Panc1 (cell line): ENCODE measurements at regions not wholly inside any gene's neighbourhood (a gene's known extent, or its start where the extent isn't known, plus 50 kb on each side); places are given as distances from the start of the nearest gene placed in this dataset.

Experiments
- ATAC-seq: fragments of 200-7000 bp; cut with Tn5 transposase; 2 replicates; pipeline ENCODE4 v1.9.1; 2020; ENCODE audit warnings: mild to moderate bottlenecking, moderate library complexity
- BruUV-seq: library from RNA; stranded (reverse); fragments of 400-500 nt; replicated peaks from 2 replicates; lab custom pipeline; 2021; lab: Mats Ljungman, UMichigan
- CTCF ChIA-PET: fragments of 300-600 bp; sonication (Branson Sonifier 250); formaldehyde crosslinking; loops from one replicate; lab custom pipeline; 2022; ENCODE audit warnings: antibody characterized with exemption; lab: Charles Lee
- POLR2A ChIA-PET: fragments of 300-600 bp; sonication (Branson Sonifier 250); formaldehyde crosslinking; loops from one replicate; lab custom pipeline; 2022; ENCODE audit warnings: antibody characterized with exemption; lab: Charles Lee
- DNase-seq: peaks from one replicate; pipeline ENCODE4 v3.0.0-alpha.2; 2010; ENCODE audit warnings: low read depth, low spot score
- H3K27ac ChIP-seq: 2 replicates; pipeline ENCODE4 v1.5.1; 2011; ENCODE audit warnings: mild to moderate bottlenecking, low read length, inconsistent platforms
- H3K27me3 ChIP-seq: fragments of 200-500 bp; sonication (Bioruptor generic); 2 replicates; pipeline ENCODE4 v1.6.0; 2014; ENCODE audit warnings: low read length, inconsistent platforms; ENCODE audit not compliant: control insufficient read depth, insufficient read depth
- H3K36me3 ChIP-seq: fragments of 200-500 bp; sonication (Bioruptor generic); 2 replicates; pipeline ENCODE4 v1.5.1; 2014; ENCODE audit warnings: inconsistent platforms, mild to moderate bottlenecking, low read length, moderate library complexity; ENCODE audit not compliant: control insufficient read depth, insufficient read depth
- H3K4me1 ChIP-seq: 2 replicates; pipeline ENCODE4 v1.5.1; 2011; ENCODE audit warnings: inconsistent platforms, mild to moderate bottlenecking, low read length, moderate library complexity; ENCODE audit not compliant: control insufficient read depth, insufficient read depth
- H3K4me3 ChIP-seq, 2 experiments: 2 replicates each; pipeline ENCODE4 v1.5.1; 2011 to 2012; ENCODE audit warnings: low read depth in 2 of 2, low read length in 2 of 2, mild to moderate bottlenecking in 2 of 2, inconsistent platforms in 1 of 2, moderate library complexity in 1 of 2
- H3K9me3 ChIP-seq: fragments of 200-500 bp; sonication (Bioruptor generic); 2 replicates; pipeline ENCODE4 v1.5.1; 2014; ENCODE audit warnings: low read depth, mild to moderate bottlenecking, inconsistent platforms, low read length, moderate library complexity; ENCODE audit not compliant: control insufficient read depth, insufficient read depth
- POLR2AphosphoS5 ChIP-seq: IDR thresholded peaks from 2 replicates; pipeline ENCODE4 v1.6.1; 2012; ENCODE audit warnings: mild to moderate bottlenecking, low read depth, low read length, moderate library complexity
- REST ChIP-seq, 2 experiments: IDR thresholded peaks; 2 replicates each; pipeline ENCODE4 v1.6.1; 2011 to 2012; ENCODE audit warnings: low read depth in 2 of 2, control low read depth in 1 of 2, low read length in 1 of 2, mild to moderate bottlenecking in 1 of 2, moderate library complexity in 1 of 2; ENCODE audit not compliant: insufficient read depth in 1 of 2
- SIN3A ChIP-seq: IDR thresholded peaks from 2 replicates; pipeline ENCODE4 v1.6.1; 2012; ENCODE audit warnings: low read depth, mild to moderate bottlenecking, low read length, moderate library complexity, borderline replicate concordance; ENCODE audit not compliant: insufficient read depth
- TCF7L2 ChIP-seq: IDR thresholded peaks from 2 replicates; pipeline ENCODE4 v1.6.1; 2011; ENCODE audit warnings: mild to moderate bottlenecking, low read depth, low read length, inconsistent platforms
- in situ Hi-C: cut with HindIII; loops from 2 replicates; pipeline ENCODE4 v1.10.0; 2016; ENCODE audit warnings: low sequenced_read_pairs, low pct_unique_long_range_greater_than_20kb
- intact Hi-C: fragments of 100-400 bp; cut with micrococcal nuclease; formaldehyde crosslinking; loops from one replicate; pipeline ENCODE4 v1.10.0; 2022; ENCODE audit not compliant: unreplicated experiment
- TF ChIP-seq, protein P1 (sequence below): fragments of 450-650 bp; IDR thresholded peaks from 2 replicates; pipeline ENCODE4 v1.5.1; 2017; ENCODE audit warnings: mild to moderate bottlenecking

DNA sequence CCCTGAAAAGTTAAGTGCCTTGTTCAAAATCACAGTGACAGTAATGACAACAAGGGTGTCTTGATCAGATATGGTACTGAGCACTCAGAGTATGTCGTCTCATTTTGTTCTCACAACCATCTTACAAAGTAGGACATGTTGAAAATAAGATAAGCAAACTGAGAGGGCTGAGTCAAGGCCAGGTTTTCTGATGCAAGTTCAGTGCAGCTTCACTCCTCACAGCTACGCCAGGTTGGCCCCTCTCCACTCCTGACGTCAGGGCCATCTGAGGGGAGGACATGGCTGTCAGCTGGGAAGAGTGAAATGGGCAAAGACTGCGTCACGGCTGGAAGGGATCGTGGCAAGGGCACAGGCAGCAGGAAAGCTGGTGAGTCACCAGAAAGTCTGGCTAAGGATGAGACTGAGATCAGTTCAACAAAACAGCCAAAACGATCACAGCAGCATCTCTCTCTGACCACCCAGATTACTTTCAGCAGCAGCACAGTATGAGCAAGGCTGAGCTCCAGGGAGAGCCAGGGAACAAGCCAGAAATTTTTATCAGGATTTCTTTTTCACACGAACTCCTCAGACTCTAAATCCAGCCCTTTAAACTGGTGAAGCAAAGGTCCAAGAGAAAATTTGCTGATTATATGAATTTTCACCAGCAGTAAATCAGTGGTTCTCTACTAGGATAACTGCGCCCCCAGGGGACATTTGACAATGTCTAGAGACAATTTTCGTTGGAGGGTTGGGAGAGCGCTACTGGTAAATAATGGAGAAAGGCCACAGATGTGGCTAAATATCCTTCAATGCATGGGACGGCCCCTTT lies 297.9 kb upstream of the AMIGO2 start:
- POLR2A ChIA-PET, result no interaction called here

GRCh38 chr12:47376927-47377326 lies 297.2 kb upstream of the AMIGO2 start:
- TF ChIP-seq POLR2AphosphoS5 (no peak), SIN3A (no peak), TCF7L2 (no peak), REST (IDR thresholded peaks at IDR 0.05; ENCODE audit: insufficient read depth in 1 of 2, low read depth in 2 of 2, low read length in 1 of 2) (no peak)
- TF ChIP-seq, protein P1, sequence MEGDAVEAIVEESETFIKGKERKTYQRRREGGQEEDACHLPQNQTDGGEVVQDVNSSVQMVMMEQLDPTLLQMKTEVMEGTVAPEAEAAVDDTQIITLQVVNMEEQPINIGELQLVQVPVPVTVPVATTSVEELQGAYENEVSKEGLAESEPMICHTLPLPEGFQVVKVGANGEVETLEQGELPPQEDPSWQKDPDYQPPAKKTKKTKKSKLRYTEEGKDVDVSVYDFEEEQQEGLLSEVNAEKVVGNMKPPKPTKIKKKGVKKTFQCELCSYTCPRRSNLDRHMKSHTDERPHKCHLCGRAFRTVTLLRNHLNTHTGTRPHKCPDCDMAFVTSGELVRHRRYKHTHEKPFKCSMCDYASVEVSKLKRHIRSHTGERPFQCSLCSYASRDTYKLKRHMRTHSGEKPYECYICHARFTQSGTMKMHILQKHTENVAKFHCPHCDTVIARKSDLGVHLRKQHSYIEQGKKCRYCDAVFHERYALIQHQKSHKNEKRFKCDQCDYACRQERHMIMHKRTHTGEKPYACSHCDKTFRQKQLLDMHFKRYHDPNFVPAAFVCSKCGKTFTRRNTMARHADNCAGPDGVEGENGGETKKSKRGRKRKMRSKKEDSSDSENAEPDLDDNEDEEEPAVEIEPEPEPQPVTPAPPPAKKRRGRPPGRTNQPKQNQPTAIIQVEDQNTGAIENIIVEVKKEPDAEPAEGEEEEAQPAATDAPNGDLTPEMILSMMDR, result no peak
- H3K9me3 ChIP-seq, result no peaks in the 10 kb centered on the region
- no peaks in the 10 kb centered on the region for H3K27me3 ChIP-seq
- in situ Hi-C loops (no loop called here), intact Hi-C loops (no loop called here)
- POLR2A ChIA-PET, result no interaction called here
- no peak overlapping the region for H3K27ac ChIP-seq
- H3K36me3 ChIP-seq, result no peaks in the 10 kb centered on the region
- CTCF ChIA-PET, result no interaction called here
- DNase-seq, result no peak
- ATAC-seq, result no peak
- no peak overlapping the region for H3K4me3 ChIP-seq
- BruUV-seq, result no TSS peak
- no peaks in the 10 kb centered on the region for H3K4me1 ChIP-seq

More for the DNA sequence above, 297.9 kb upstream of the AMIGO2 start:
- Histone ChIP-seq H3K36me3 (no peaks in the 10 kb centered on the region), H3K9me3 (no peaks in the 10 kb centered on the region), H3K4me1 (no peaks in the 10 kb centered on the region), H3K27me3 (no peaks in the 10 kb centered on the region), H3K4me3 (no peak overlapping the region; a peak in 1 of 4 replicates), H3K27ac (no peak overlapping the region)
- CTCF ChIA-PET, result no interaction called here
- DNase-seq (no peak), ATAC-seq (peak; percentile 53; the same call in 1 of the 2 replicates)
- TF ChIP-seq SIN3A, result no peak
- TF ChIP-seq, protein P1, result no peak
- no peak for TF ChIP-seq POLR2AphosphoS5
- TF ChIP-seq REST (IDR thresholded peaks at IDR 0.05; ENCODE audit: insufficient read depth in 1 of 2, low read depth in 2 of 2, low read length in 1 of 2), result no peak
- TF ChIP-seq TCF7L2, result no peak
- no TSS peak for BruUV-seq
- intact Hi-C loops (no loop called here), in situ Hi-C loops (no loop called here)
